ENCODE measurements at regions not wholly inside any gene's neighbourhood (a gene's known extent, or its start where the extent isn't known, plus 50 kb on each side); places are given as distances from the start of the nearest gene placed in this dataset.

DNA sequence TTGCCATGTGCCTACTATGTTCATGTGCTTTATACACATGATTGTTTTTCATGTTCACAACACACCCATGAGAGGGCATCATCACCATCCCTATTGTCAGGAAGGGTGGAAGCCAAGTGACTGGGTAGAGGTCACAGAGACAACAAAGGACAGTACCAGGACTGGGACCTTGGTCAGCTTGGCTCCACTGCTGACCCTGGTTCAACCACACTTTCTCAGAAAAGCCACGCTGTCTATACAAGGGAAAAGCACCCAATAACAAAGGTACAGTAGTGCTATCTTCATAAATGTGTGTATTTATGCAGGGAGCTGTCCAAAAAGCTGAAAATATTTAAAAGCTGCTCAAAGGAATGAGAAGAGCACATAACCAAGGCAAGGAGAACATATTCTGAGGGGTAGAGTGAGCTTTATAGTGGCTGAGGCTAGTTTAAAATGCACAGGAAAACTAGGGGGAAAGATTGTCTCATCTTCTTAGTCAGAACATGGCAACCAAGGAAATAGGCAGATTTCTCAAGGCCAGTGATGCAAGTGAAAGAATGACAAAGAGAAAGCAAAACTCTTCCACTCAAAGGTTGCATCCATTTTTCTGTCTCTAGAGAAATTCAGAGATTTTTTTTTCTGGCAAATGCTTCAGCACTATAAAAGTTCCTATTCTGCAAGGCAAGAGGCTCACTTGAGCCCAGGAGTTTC, 415.0 kb downstream of the FOXO1 start:
- TF ChIP-seq, protein P1, sequence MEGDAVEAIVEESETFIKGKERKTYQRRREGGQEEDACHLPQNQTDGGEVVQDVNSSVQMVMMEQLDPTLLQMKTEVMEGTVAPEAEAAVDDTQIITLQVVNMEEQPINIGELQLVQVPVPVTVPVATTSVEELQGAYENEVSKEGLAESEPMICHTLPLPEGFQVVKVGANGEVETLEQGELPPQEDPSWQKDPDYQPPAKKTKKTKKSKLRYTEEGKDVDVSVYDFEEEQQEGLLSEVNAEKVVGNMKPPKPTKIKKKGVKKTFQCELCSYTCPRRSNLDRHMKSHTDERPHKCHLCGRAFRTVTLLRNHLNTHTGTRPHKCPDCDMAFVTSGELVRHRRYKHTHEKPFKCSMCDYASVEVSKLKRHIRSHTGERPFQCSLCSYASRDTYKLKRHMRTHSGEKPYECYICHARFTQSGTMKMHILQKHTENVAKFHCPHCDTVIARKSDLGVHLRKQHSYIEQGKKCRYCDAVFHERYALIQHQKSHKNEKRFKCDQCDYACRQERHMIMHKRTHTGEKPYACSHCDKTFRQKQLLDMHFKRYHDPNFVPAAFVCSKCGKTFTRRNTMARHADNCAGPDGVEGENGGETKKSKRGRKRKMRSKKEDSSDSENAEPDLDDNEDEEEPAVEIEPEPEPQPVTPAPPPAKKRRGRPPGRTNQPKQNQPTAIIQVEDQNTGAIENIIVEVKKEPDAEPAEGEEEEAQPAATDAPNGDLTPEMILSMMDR (IDR thresholded peaks at IDR 0.05), result peak in 1 of 6 experiments; percentile 5
- TF ChIP-seq POLR2A (IDR thresholded peaks at IDR 0.05), result no peak

All from Peyer's patch (tissue), 4 donors.